ENCODE measurements at regions not wholly inside any gene's neighbourhood (a gene's known extent, or its start where the extent isn't known, plus 50 kb on each side); places are given as distances from the start of the nearest gene placed in this dataset.
"Not testable (repeated sequence)": the region's sequence is repeated elsewhere in the genome, so short reads cannot be mapped to it uniquely, and the experiment has no call there.

DNA sequence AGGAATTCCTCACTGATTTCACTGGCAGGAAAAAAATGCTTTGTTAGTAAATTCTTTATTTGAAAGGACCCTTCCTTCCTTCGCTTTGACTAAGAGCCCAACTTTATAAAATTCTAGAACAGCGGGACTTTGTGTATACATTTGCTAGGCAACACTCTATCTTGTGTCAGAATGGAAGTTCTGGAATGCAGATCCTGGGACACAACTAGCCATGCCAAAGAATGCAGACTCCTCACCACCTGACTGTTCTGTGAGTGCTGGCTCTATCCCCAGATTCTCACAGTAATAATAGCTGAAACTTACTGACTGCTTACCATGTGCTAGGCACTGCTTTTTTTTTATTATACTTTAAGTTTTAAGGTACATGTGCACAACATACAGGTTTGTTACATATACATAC lies 73.3 kb upstream of the ZDHHC15 start:
- BruUV-seq (replicated peaks): no TSS peak
- Histone ChIP-seq H3K36me3 (ENCODE audit: control insufficient read depth in 1 of 2, insufficient read depth in 2 of 2, low read length in 2 of 2) (no peaks in the 10 kb centered on the region), H3K27ac (ENCODE audit: low read depth, low read length) (no peak overlapping the region), H3K9me3 (ENCODE audit: control insufficient read depth in 1 of 2, insufficient read depth in 1 of 2, low read depth in 1 of 2, low read length in 2 of 2) (no peaks in the 10 kb centered on the region), H3K27me3 (ENCODE audit: insufficient read depth, low read length) (no peaks in the 10 kb centered on the region), H3K9me2 (ENCODE audit: insufficient read depth) (no peaks in the 10 kb centered on the region), H3K9ac (ENCODE audit: low read length) (no peak overlapping the region), H3K4me2 (ENCODE audit: low read length) (no peak overlapping the region), H4K20me1 (ENCODE audit: insufficient read depth) (no peaks in the 10 kb centered on the region), H3K79me2 (ENCODE audit: insufficient read depth, low read length) (no peaks in the 10 kb centered on the region), H3K4me1 (ENCODE audit: control insufficient read depth in 1 of 2, insufficient read depth in 2 of 2, low read length in 2 of 2) (no peaks in the 10 kb centered on the region), H3K4me3 (replicated peaks in 1 of 2; ENCODE audit: low read depth in 1 of 2, low read length in 2 of 2) (no peak overlapping the region), H2AFZ (ENCODE audit: low read depth, low read length, poor library complexity, severe bottlenecking) (no peak overlapping the region)
- ChIA-PET RAD21 (ENCODE audit: low non-redundant PET in 1 of 2, low total read pairs in 2 of 2, uncharacterized antibody in 2 of 2, unreplicated experiment in 2 of 2) (no interaction called here), POLR2A (no interaction called here), CTCF (no interaction called here)
- intact Hi-C loops (cut with micrococcal nuclease): no loop called here
- DNase-seq (ENCODE audit: low read depth, low spot score) (no peak), ATAC-seq (no peak)
- TF ChIP-seq EGR1 (IDR thresholded peaks at IDR 0.05; ENCODE audit: low read depth) (no peak), YY1 (IDR thresholded peaks at IDR 0.05; ENCODE audit: extremely low read depth, insufficient replicate concordance, low read depth, low read length) (no peak), SRF (IDR thresholded peaks at IDR 0.05; ENCODE audit: low read depth) (no peak), CEBPB (IDR thresholded peaks at IDR 0.05; ENCODE audit: low read depth) (no peak), ZNF274 (IDR thresholded peaks at IDR 0.05; ENCODE audit: low read depth, low read length) (no peak), ZFX (IDR thresholded peaks at IDR 0.05) (no peak)
- TF ChIP-seq, protein P1, sequence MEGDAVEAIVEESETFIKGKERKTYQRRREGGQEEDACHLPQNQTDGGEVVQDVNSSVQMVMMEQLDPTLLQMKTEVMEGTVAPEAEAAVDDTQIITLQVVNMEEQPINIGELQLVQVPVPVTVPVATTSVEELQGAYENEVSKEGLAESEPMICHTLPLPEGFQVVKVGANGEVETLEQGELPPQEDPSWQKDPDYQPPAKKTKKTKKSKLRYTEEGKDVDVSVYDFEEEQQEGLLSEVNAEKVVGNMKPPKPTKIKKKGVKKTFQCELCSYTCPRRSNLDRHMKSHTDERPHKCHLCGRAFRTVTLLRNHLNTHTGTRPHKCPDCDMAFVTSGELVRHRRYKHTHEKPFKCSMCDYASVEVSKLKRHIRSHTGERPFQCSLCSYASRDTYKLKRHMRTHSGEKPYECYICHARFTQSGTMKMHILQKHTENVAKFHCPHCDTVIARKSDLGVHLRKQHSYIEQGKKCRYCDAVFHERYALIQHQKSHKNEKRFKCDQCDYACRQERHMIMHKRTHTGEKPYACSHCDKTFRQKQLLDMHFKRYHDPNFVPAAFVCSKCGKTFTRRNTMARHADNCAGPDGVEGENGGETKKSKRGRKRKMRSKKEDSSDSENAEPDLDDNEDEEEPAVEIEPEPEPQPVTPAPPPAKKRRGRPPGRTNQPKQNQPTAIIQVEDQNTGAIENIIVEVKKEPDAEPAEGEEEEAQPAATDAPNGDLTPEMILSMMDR (IDR thresholded peaks at IDR 0.05 in 2 of 3, conservative IDR thresholded peaks at IDR 0.05 in 1 of 3; ENCODE audit: borderline replicate concordance in 1 of 3, insufficient read depth in 1 of 3, low read depth in 2 of 3, low read length in 2 of 3): no peak
- TF ChIP-seq, protein P2, sequence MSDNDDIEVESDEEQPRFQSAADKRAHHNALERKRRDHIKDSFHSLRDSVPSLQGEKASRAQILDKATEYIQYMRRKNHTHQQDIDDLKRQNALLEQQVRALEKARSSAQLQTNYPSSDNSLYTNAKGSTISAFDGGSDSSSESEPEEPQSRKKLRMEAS (IDR thresholded peaks at IDR 0.05): no peak

DNA sequence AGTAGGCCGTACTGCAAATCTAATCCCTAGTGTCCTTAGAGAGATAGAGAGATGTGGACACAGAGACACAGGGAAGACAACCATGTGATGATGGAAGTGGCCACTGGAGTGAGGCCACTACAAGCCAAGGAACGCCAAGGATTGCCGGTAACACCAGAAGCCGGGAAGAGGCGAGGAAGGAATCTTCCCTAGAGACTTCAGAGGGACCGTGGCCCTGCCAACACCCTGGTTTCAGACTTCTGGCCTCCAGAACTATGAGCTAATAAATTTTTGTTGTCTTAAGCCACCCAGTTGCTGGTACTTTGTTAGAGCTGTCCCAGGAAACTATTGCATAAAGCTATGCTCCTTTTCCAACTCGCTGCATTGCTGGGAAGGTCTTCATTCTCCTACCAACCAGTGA lies 70.3 kb upstream of the ZDHHC15 start:
- H3K27ac ChIP-seq (ENCODE audit: low read depth, low read length); H3K27me3 ChIP-seq (ENCODE audit: insufficient read depth, low read length); ATAC-seq; POLR2A ChIA-PET; H3K4me2 ChIP-seq (ENCODE audit: low read length); CTCF ChIA-PET; H3K4me3 ChIP-seq (replicated peaks in 1 of 2; ENCODE audit: low read depth in 1 of 2, low read length in 2 of 2); H2AFZ ChIP-seq (ENCODE audit: low read depth, low read length, poor library complexity, severe bottlenecking); H3K79me2 ChIP-seq (ENCODE audit: insufficient read depth, low read length); H3K9ac ChIP-seq (ENCODE audit: low read length); intact Hi-C loops (cut with micrococcal nuclease); H4K20me1 ChIP-seq (ENCODE audit: insufficient read depth); BruUV-seq (replicated peaks); H3K9me3 ChIP-seq (ENCODE audit: control insufficient read depth in 1 of 2, insufficient read depth in 1 of 2, low read depth in 1 of 2, low read length in 2 of 2); H3K4me1 ChIP-seq (ENCODE audit: control insufficient read depth in 1 of 2, insufficient read depth in 2 of 2, low read length in 2 of 2); H3K9me2 ChIP-seq (ENCODE audit: insufficient read depth); RAD21 ChIA-PET (ENCODE audit: low non-redundant PET in 1 of 2, low total read pairs in 2 of 2, uncharacterized antibody in 2 of 2, unreplicated experiment in 2 of 2); H3K36me3 ChIP-seq (ENCODE audit: control insufficient read depth in 1 of 2, insufficient read depth in 2 of 2, low read length in 2 of 2); DNase-seq (ENCODE audit: low read depth, low spot score): not testable (repeated sequence)

Data from HCT116 (cell line).